ENCODE measurements at regions not wholly inside any gene's neighbourhood (a gene's known extent, or its start where the extent isn't known, plus 50 kb on each side); places are given as distances from the start of the nearest gene placed in this dataset.

DNA sequence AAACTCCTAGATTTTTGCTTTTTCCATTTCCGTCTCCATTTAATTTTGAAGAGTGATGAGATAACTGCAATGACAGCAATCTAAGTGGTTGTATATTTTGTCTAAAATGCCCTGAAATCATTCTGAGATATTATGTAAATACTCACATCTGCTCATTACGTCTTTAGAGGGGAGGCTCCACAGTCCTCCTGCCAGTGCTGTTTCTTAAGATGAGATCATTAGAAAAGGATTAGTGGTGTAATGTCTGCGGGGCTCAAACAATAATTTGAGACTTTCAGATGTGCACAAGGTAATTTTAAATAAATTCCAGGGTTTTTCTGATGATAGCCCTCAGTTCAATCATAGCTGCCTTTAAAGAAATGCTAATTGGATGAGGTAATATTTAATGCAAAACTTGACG is 437.9 kb downstream of the FOXO1 start:
- Histone ChIP-seq H3K36me3 (ENCODE audit: control insufficient read depth in 1 of 2, insufficient read depth in 2 of 2, low read length in 2 of 2) (no peaks in the 10 kb centered on the region), H4K8ac (ENCODE audit: low read depth, low read length) (no peak overlapping the region), H3K23ac (ENCODE audit: low read length) (no peak overlapping the region), H4K12ac (ENCODE audit: low read depth, low read length) (no peak overlapping the region), H3K9ac (ENCODE audit: low read length) (no peak overlapping the region), H3K4ac (ENCODE audit: low read depth, low read length) (no peak overlapping the region), H2AFZ (ENCODE audit: insufficient read depth, low read length, poor library complexity) (no peak overlapping the region), H3K9me3 (ENCODE audit: insufficient read depth, low read depth, low read length) (no peaks in the 10 kb centered on the region), H3K4me2 (ENCODE audit: low read length) (no peak overlapping the region), H2BK5ac (ENCODE audit: low read depth, low read length, poor library complexity) (no peak overlapping the region), H2BK120ac (ENCODE audit: insufficient read depth, low read length, poor library complexity) (no peak overlapping the region), H2AK5ac (ENCODE audit: low read length) (no peak overlapping the region), H3K18ac (ENCODE audit: low read length) (no peak overlapping the region), H3K79me2 (ENCODE audit: control insufficient read depth, insufficient read depth, low read length, poor library complexity) (no peaks in the 10 kb centered on the region), H3K4me3 (ENCODE audit: low read depth, low read length) (no peak overlapping the region), H4K91ac (ENCODE audit: low read depth, low read length) (no peak overlapping the region), H3K27ac (ENCODE audit: low read depth, low read length) (no peak overlapping the region), H3K4me1 (ENCODE audit: control insufficient read depth in 1 of 2, insufficient read depth in 2 of 2, low read length in 2 of 2) (peaks cover 0 to 6% of the 10 kb centered on the region in 2 experiments), H3K79me1 (ENCODE audit: low read length) (no peaks in the 10 kb centered on the region), H3K27me3 (ENCODE audit: insufficient read depth, low read length) (no peaks in the 10 kb centered on the region), H3K14ac (ENCODE audit: low read length) (no peak overlapping the region), H2BK12ac (ENCODE audit: low read length) (no peak overlapping the region)
- no CpG with 5 or more reads among the region's 4 CpGs for WGBS (ENCODE audit: extremely low coverage, insufficient coverage, insufficient read length)
- DNase-seq = no peak

DNA sequence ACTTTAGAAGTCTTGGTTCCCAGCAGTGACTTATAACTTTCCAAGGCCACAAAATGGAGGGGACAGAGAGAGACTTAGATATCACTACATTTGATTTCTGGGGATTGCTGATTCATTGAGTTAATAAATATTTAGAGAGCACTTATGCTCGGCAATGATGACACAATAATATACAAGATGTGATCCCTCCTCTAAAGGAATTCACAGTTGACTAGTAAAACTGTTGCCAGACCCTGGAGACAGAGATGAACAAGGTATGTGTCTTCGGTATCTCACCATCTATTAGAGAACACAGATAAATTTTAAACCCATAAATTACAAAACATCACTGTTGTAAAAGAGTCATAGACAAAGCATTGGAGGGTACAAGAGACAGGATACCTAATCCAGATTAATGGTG is 437.5 kb downstream of the FOXO1 start:
- H3K18ac ChIP-seq (ENCODE audit: low read length) = no peak overlapping the region
- H3K36me3 ChIP-seq (ENCODE audit: control insufficient read depth in 1 of 2, insufficient read depth in 2 of 2, low read length in 2 of 2) = no peaks in the 10 kb centered on the region
- no peak overlapping the region for H4K12ac ChIP-seq (ENCODE audit: low read depth, low read length)
- no peaks in the 10 kb centered on the region for H3K9me3 ChIP-seq (ENCODE audit: insufficient read depth, low read depth, low read length)
- H3K4me1 ChIP-seq (ENCODE audit: control insufficient read depth in 1 of 2, insufficient read depth in 2 of 2, low read length in 2 of 2) = peaks cover 0 to 6% of the 10 kb centered on the region in 2 experiments
- H3K23ac ChIP-seq (ENCODE audit: low read length) = no peak overlapping the region
- no peak overlapping the region for H3K14ac ChIP-seq (ENCODE audit: low read length)
- H4K91ac ChIP-seq (ENCODE audit: low read depth, low read length) = no peak overlapping the region
- H2BK12ac ChIP-seq (ENCODE audit: low read length) = no peak overlapping the region
- no peak overlapping the region for H2AFZ ChIP-seq (ENCODE audit: insufficient read depth, low read length, poor library complexity)
- no peaks in the 10 kb centered on the region for H3K79me2 ChIP-seq (ENCODE audit: control insufficient read depth, insufficient read depth, low read length, poor library complexity)
- no peak overlapping the region for H3K4me3 ChIP-seq (ENCODE audit: low read depth, low read length)
- no peak overlapping the region for H3K27ac ChIP-seq (ENCODE audit: low read depth, low read length)
- no peaks in the 10 kb centered on the region for H3K27me3 ChIP-seq (ENCODE audit: insufficient read depth, low read length)
- H3K79me1 ChIP-seq (ENCODE audit: low read length) = no peaks in the 10 kb centered on the region
- H3K4ac ChIP-seq (ENCODE audit: low read depth, low read length) = no peak overlapping the region
- H3K9ac ChIP-seq (ENCODE audit: low read length) = no peak overlapping the region
- no peak for DNase-seq
- no CpG with 5 or more reads among the region's 2 CpGs for WGBS (ENCODE audit: extremely low coverage, insufficient coverage, insufficient read length)
- no peak overlapping the region for H2BK5ac ChIP-seq (ENCODE audit: low read depth, low read length, poor library complexity)
- H3K4me2 ChIP-seq (ENCODE audit: low read length) = no peak overlapping the region
- no peak overlapping the region for H2BK120ac ChIP-seq (ENCODE audit: insufficient read depth, low read length, poor library complexity)
- H4K8ac ChIP-seq (ENCODE audit: low read depth, low read length) = no peak overlapping the region
- H2AK5ac ChIP-seq (ENCODE audit: low read length) = no peak overlapping the region

DNA sequence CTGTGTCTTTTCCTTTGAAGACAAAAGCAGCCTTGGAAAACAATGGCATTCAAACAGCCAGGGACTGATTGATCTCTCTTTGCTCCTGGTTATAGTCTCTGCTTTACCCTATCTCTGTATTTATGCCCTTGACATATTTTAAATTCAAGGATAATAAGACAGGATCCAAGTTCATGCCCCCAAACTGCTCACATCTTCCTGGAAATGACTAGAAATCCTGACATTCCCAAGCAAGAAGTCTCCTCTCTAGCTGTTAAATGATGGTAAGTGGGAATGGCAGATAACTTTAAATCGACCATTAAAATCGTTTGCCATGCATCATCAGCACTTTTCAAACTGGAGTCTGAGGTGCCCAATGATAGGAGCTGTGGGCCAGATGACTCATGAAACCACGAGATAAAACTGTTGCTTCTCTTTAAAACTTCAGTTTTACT is 435.6 kb downstream of the FOXO1 start:
- no peak overlapping the region for H4K8ac ChIP-seq (ENCODE audit: low read depth, low read length)
- no peak overlapping the region for H3K4me2 ChIP-seq (ENCODE audit: low read length)
- no CpG with 5 or more reads among the region's 3 CpGs for WGBS (ENCODE audit: extremely low coverage, insufficient coverage, insufficient read length)
- H2BK12ac ChIP-seq (ENCODE audit: low read length) = no peak overlapping the region
- no peak overlapping the region for H3K9ac ChIP-seq (ENCODE audit: low read length)
- no peaks in the 10 kb centered on the region for H3K36me3 ChIP-seq (ENCODE audit: control insufficient read depth in 1 of 2, insufficient read depth in 2 of 2, low read length in 2 of 2)
- H2BK120ac ChIP-seq (ENCODE audit: insufficient read depth, low read length, poor library complexity) = no peak overlapping the region
- no peak overlapping the region for H3K4ac ChIP-seq (ENCODE audit: low read depth, low read length)
- H2AK5ac ChIP-seq (ENCODE audit: low read length) = no peak overlapping the region
- no peak overlapping the region for H3K14ac ChIP-seq (ENCODE audit: low read length)
- H2BK5ac ChIP-seq (ENCODE audit: low read depth, low read length, poor library complexity) = no peak overlapping the region
- no peak overlapping the region for H3K27ac ChIP-seq (ENCODE audit: low read depth, low read length)
- H3K23ac ChIP-seq (ENCODE audit: low read length) = no peak overlapping the region
- no peaks in the 10 kb centered on the region for H3K27me3 ChIP-seq (ENCODE audit: insufficient read depth, low read length)
- H2AFZ ChIP-seq (ENCODE audit: insufficient read depth, low read length, poor library complexity) = no peak overlapping the region
- H3K79me2 ChIP-seq (ENCODE audit: control insufficient read depth, insufficient read depth, low read length, poor library complexity) = no peaks in the 10 kb centered on the region
- H4K91ac ChIP-seq (ENCODE audit: low read depth, low read length) = no peak overlapping the region
- H3K18ac ChIP-seq (ENCODE audit: low read length) = no peak overlapping the region
- H3K9me3 ChIP-seq (ENCODE audit: insufficient read depth, low read depth, low read length) = no peaks in the 10 kb centered on the region
- no peak for DNase-seq
- H3K4me3 ChIP-seq (ENCODE audit: low read depth, low read length) = no peak overlapping the region
- no peaks in the 10 kb centered on the region for H3K79me1 ChIP-seq (ENCODE audit: low read length)
- peaks cover 0 to 6% of the 10 kb centered on the region in 2 experiments for H3K4me1 ChIP-seq (ENCODE audit: control insufficient read depth in 1 of 2, insufficient read depth in 2 of 2, low read length in 2 of 2)
- no peak overlapping the region for H4K12ac ChIP-seq (ENCODE audit: low read depth, low read length)

DNA sequence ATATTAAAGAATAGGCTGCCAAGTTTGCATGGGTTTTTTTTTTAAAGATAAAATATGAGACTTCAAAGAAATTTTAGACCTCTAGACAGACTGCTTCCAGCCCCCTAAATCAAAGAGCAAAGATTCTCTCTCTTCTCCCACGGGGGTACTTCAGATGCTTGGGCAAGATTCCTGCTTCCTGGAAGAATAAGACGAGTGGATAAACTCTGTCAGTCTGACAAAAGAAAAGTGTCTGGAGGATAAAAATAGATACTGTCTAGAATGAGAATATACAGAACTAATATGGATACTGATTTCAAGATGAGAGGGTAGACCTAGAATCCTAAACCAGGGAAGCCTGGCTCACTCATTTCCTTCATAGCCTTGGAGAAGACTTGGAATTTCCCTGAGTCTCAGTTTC is 435.1 kb downstream of the FOXO1 start:
- H3K4me1 ChIP-seq (ENCODE audit: control insufficient read depth in 1 of 2, insufficient read depth in 2 of 2, low read length in 2 of 2) = peaks cover 0 to 6% of the 10 kb centered on the region in 2 experiments
- H2BK12ac ChIP-seq (ENCODE audit: low read length) = no peak overlapping the region
- H4K12ac ChIP-seq (ENCODE audit: low read depth, low read length) = no peak overlapping the region
- H3K18ac ChIP-seq (ENCODE audit: low read length) = no peak overlapping the region
- no peaks in the 10 kb centered on the region for H3K79me2 ChIP-seq (ENCODE audit: control insufficient read depth, insufficient read depth, low read length, poor library complexity)
- no peak overlapping the region for H3K27ac ChIP-seq (ENCODE audit: low read depth, low read length)
- H2BK120ac ChIP-seq (ENCODE audit: insufficient read depth, low read length, poor library complexity) = no peak overlapping the region
- H3K4me2 ChIP-seq (ENCODE audit: low read length) = no peak overlapping the region
- no peak overlapping the region for H4K91ac ChIP-seq (ENCODE audit: low read depth, low read length)
- no peaks in the 10 kb centered on the region for H3K9me3 ChIP-seq (ENCODE audit: insufficient read depth, low read depth, low read length)
- no peak overlapping the region for H4K8ac ChIP-seq (ENCODE audit: low read depth, low read length)
- H2AFZ ChIP-seq (ENCODE audit: insufficient read depth, low read length, poor library complexity) = no peak overlapping the region
- H2BK5ac ChIP-seq (ENCODE audit: low read depth, low read length, poor library complexity) = no peak overlapping the region
- WGBS (ENCODE audit: extremely low coverage, insufficient coverage, insufficient read length) = no CpG with 5 or more reads among the region's 2 CpGs
- H3K4me3 ChIP-seq (ENCODE audit: low read depth, low read length) = no peak overlapping the region
- H3K36me3 ChIP-seq (ENCODE audit: control insufficient read depth in 1 of 2, insufficient read depth in 2 of 2, low read length in 2 of 2) = no peaks in the 10 kb centered on the region
- no peak overlapping the region for H2AK5ac ChIP-seq (ENCODE audit: low read length)
- no peak for DNase-seq
- H3K27me3 ChIP-seq (ENCODE audit: insufficient read depth, low read length) = no peaks in the 10 kb centered on the region
- H3K79me1 ChIP-seq (ENCODE audit: low read length) = no peaks in the 10 kb centered on the region
- H3K9ac ChIP-seq (ENCODE audit: low read length) = no peak overlapping the region
- H3K4ac ChIP-seq (ENCODE audit: low read depth, low read length) = no peak overlapping the region
- no peak overlapping the region for H3K14ac ChIP-seq (ENCODE audit: low read length)
- no peak overlapping the region for H3K23ac ChIP-seq (ENCODE audit: low read length)

Data from trophoblast cell (in vitro differentiated cells and primary cell).